Heart left ventricle (tissue), 13 donors: ENCODE measurements at regions not wholly inside any gene's neighbourhood (a gene's known extent, or its start where the extent isn't known, plus 50 kb on each side); places are given as distances from the start of the nearest gene placed in this dataset.

Experiments used
- POLR2A ChIP-seq, 2 donors: fragments of 450-650 bp; IDR thresholded peaks; one replicate each; pipeline ENCODE4 v1.6.1; 2017; ENCODE audit warnings: antibody characterized with exemption in 2 of 2, mild to moderate bottlenecking in 2 of 2, moderate library complexity in 2 of 2
- TF ChIP-seq, protein P1 (sequence below), 12 donors: fragments of 200-600 bp; sonication (generic) in 4 of 12; IDR thresholded peaks; one replicate each; pipeline versions ENCODE4 v1.5.0 to v1.8.0; 2018 to 2022; ENCODE audit warnings: antibody characterized with exemption in 12 of 12, mild to moderate bottlenecking in 5 of 12
- donor health status: ischemic (EF 13 %, LVEDD 7.1; RV severe dilation, severe dysfunction).
- donor health status: DM: no; HTN: yes; CAD: no.
- donor health status: DM: no; HTN: no; CAD: no.
- donor health status: ischemic (EF 25% LVEDD 6.9; RV normal size, moderate dysfunction).
- donor health status: ischemic (EF 25% LVEDD 5.7; RV mildly dilated, moderate dysfunction).
- donor health status: ischemic (EF 35%, LVEDD 5.7; RV mildly dilated, moderate dysfunction).
- donor health status: nonischemic (EF 11% LVEDD 7.7; RV severe dilation, severe dysfunction).
- donor health status: DM: yes; HTN: yes; CAD: no.
- donor health status: PGD.
- donor health status: ischemic (EF 29% LVEDD 5.4; RV normal size, mild dysfunction).
- donor health status: nonischemic (EF 23%, LVEDD 6.1; RV moderate dilation, normal function).

GRCh38 chr16:47892999-47893398 lies 262.8 kb downstream of the ABCC12 start:
- TF ChIP-seq, protein P1, sequence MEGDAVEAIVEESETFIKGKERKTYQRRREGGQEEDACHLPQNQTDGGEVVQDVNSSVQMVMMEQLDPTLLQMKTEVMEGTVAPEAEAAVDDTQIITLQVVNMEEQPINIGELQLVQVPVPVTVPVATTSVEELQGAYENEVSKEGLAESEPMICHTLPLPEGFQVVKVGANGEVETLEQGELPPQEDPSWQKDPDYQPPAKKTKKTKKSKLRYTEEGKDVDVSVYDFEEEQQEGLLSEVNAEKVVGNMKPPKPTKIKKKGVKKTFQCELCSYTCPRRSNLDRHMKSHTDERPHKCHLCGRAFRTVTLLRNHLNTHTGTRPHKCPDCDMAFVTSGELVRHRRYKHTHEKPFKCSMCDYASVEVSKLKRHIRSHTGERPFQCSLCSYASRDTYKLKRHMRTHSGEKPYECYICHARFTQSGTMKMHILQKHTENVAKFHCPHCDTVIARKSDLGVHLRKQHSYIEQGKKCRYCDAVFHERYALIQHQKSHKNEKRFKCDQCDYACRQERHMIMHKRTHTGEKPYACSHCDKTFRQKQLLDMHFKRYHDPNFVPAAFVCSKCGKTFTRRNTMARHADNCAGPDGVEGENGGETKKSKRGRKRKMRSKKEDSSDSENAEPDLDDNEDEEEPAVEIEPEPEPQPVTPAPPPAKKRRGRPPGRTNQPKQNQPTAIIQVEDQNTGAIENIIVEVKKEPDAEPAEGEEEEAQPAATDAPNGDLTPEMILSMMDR (IDR thresholded peaks at IDR 0.05), result no peak
- TF ChIP-seq POLR2A (IDR thresholded peaks at IDR 0.05), result no peak
